Muscle of leg (tissue), 3 donors: ENCODE measurements at regions not wholly inside any gene's neighbourhood (a gene's known extent, or its start where the extent isn't known, plus 50 kb on each side); places are given as distances from the start of the nearest gene placed in this dataset.
A peak's percentile ranks its signal among the peaks of the same experiment; 100 is the strongest.

ENCODE experiments used
- DNase-seq: peaks from one replicate; pipeline ENCODE4 v3.0.0; 2013
- H3K27ac ChIP-seq: one replicate; pipeline ENCODE4 v1.5.1; 2013; ENCODE audit warnings: mild to moderate bottlenecking, low read length, control low read depth
- H3K27me3 ChIP-seq: one replicate; pipeline ENCODE4 v1.6.1; 2013; ENCODE audit warnings: low read length; ENCODE audit not compliant: control insufficient read depth, insufficient read depth
- H3K36me3 ChIP-seq: one replicate; pipeline ENCODE4 v1.6.1; 2013; ENCODE audit warnings: low read length; ENCODE audit not compliant: control insufficient read depth, insufficient read depth
- H3K4me1 ChIP-seq: one replicate; pipeline ENCODE4 v1.6.1; 2013; ENCODE audit warnings: low read length; ENCODE audit not compliant: control insufficient read depth, insufficient read depth
- H3K4me3 ChIP-seq: one replicate; pipeline ENCODE4 v1.5.1; 2013; ENCODE audit warnings: low read length, control low read depth
- H3K9me3 ChIP-seq: replicated peaks from 2 replicates; pipeline ENCODE4 v1.6.1; 2013; ENCODE audit warnings: low read depth, low read length; ENCODE audit not compliant: control insufficient read depth
- WGBS: methylation state at CpG from one replicate; pipeline ENCODE4 v1.1.5; 2013; ENCODE audit warnings: missing lambda C conversion rate; ENCODE audit not compliant: insufficient coverage; 5-methylcytosine and 5-hydroxymethylcytosine counted together

DNA sequence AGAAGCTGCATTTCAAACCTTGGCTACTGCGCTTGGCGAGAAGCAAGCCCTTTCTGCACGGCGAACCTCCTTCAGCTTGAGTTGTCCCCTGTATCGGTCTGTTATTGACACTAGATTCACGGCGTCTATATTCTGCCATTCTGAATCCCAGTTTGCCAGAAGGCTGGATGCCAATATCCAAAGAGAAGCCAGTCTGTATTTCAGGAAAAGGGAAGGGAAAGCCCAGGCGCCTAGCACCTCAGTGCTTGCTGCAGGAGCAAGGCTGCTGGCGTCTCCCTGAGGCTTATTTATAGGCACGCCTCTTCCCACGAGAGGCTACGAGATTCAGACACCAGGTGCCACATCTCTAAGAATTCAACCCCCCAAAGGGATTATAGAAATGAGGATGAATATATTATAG, 89.6 kb upstream of the CDH4 start:
- no peaks in the 10 kb centered on the region for H3K27me3 ChIP-seq
- no peak for DNase-seq

DNA sequence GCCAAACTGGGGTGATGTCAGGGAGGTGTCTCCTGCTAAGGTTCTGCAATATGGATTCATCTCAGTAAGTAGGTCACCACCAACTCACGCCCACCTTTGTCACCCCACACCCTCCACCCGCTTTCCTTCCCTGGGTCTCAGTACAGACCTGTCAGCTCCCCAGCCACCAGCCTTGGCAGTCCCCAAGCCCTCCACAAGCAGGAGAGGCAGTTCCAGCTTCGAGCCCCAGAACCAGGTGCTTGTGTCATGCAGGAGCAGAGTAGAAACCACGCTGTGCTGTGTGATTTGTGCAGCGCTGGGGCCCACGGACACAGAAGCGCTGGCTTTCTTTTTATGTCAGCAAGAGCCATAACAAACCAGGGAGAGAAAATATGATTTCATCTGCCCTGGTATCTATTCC, 89.0 kb upstream of the CDH4 start:
- Histone ChIP-seq H3K27me3 (no peaks in the 10 kb centered on the region), H3K4me3 (no peak overlapping the region), H3K36me3 (no peaks in the 10 kb centered on the region), H3K4me1 (no peaks in the 10 kb centered on the region), H3K9me3 (no peaks in the 10 kb centered on the region), H3K27ac (no peak overlapping the region)
- WGBS: 65% methylated on average over 7 of the region's 7 CpGs
- no peak for DNase-seq

More for the DNA sequence above, 89.6 kb upstream of the CDH4 start:
- H3K36me3 ChIP-seq: no peaks in the 10 kb centered on the region
- no peak overlapping the region for H3K27ac ChIP-seq
- no peaks in the 10 kb centered on the region for H3K9me3 ChIP-seq
- no peak overlapping the region for H3K4me3 ChIP-seq
- no peaks in the 10 kb centered on the region for H3K4me1 ChIP-seq
- 88% methylated on average over 7 of the region's 12 CpGs for WGBS

- Histone ChIP-seq H3K9me3 (no peaks in the 10 kb centered on the region), H3K27ac (no peak overlapping the region), H3K36me3 (no peaks in the 10 kb centered on the region), H3K4me3 (no peak overlapping the region), H3K4me1 (no peaks in the 10 kb centered on the region), H3K27me3 (no peaks in the 10 kb centered on the region)
- DNase-seq: peak; percentile 16
- WGBS: 52% methylated on average over 2 of the region's 3 CpGs
Observed at GRCh38 chr20:61166324-61166723, 85.7 kb upstream of the CDH4 start.

DNA sequence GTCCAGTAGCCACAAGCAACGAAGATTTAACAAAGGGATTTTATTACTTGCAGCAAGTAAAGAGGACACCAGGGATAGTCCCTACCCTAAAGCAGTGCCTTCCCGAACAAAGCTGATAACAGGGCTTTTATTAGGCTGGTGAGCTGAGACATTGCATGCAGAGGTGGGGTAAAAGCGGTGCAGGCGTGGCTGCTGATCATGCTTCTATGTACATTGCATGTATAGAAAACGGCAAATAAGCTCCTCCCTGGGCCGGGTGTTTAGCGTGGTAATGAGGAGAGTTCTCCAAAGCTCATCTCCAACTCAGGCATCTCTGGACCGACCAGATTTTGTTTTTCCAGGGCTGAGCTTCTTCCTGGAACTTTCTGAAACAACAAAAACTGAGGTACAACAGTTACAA, 83.5 kb upstream of the CDH4 start:
- H3K36me3 ChIP-seq: no peaks in the 10 kb centered on the region
- no peaks in the 10 kb centered on the region for H3K27me3 ChIP-seq
- H3K4me1 ChIP-seq: no peaks in the 10 kb centered on the region
- no peaks in the 10 kb centered on the region for H3K9me3 ChIP-seq
- H3K27ac ChIP-seq: no peak overlapping the region
- 61% methylated on average over 7 of the region's 8 CpGs for WGBS
- DNase-seq: no peak
- H3K4me3 ChIP-seq: no peak overlapping the region

- Histone ChIP-seq H3K4me1 (peaks cover 2% of the 10 kb centered on the region), H3K27ac (no peak overlapping the region), H3K9me3 (no peaks in the 10 kb centered on the region), H3K27me3 (no peaks in the 10 kb centered on the region), H3K4me3 (no peak overlapping the region), H3K36me3 (no peaks in the 10 kb centered on the region)
- WGBS: 60% methylated on average over 6 of the region's 8 CpGs
- no peak for DNase-seq
Observed at GRCh38 chr20:61169874-61170273, 82.2 kb upstream of the CDH4 start.

GRCh38 chr20:61170496-61171320, 81.4 kb upstream of the CDH4 start:
- H3K27me3 ChIP-seq: no peaks in the 10 kb centered on the region
- H3K27ac ChIP-seq: no peak overlapping the region
- H3K4me1 ChIP-seq: peaks cover 2% of the 10 kb centered on the region
- H3K36me3 ChIP-seq: no peaks in the 10 kb centered on the region
- no peak for DNase-seq
- H3K9me3 ChIP-seq: no peaks in the 10 kb centered on the region
- H3K4me3 ChIP-seq: no peak overlapping the region
- WGBS: 56% methylated on average over 8 of the region's 11 CpGs

DNA sequence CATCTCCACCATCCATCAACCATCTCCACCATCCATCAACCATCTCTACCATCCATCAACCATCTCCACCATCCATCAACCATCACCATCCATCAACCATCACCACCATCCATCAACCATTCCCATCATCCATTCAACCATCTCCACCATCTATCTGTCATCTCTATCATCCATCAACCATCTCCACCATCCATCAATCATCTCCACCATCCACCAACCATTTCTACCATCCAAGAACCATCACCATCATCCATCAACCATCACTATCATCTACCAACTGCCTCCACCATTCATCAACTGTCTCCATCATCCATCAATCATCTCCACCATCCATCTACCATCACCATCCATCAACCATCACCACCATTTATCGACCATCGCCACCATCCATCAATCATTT, 78.8 kb upstream of the CDH4 start:
- DNase-seq: no peak
- Histone ChIP-seq H3K4me1 (peaks cover 2% of the 10 kb centered on the region), H3K4me3 (no peak overlapping the region), H3K27ac (no peak overlapping the region), H3K36me3 (no peaks in the 10 kb centered on the region), H3K27me3 (no peaks in the 10 kb centered on the region), H3K9me3 (no peaks in the 10 kb centered on the region)
- 92% methylated on average over 2 of the region's 2 CpGs for WGBS

DNA sequence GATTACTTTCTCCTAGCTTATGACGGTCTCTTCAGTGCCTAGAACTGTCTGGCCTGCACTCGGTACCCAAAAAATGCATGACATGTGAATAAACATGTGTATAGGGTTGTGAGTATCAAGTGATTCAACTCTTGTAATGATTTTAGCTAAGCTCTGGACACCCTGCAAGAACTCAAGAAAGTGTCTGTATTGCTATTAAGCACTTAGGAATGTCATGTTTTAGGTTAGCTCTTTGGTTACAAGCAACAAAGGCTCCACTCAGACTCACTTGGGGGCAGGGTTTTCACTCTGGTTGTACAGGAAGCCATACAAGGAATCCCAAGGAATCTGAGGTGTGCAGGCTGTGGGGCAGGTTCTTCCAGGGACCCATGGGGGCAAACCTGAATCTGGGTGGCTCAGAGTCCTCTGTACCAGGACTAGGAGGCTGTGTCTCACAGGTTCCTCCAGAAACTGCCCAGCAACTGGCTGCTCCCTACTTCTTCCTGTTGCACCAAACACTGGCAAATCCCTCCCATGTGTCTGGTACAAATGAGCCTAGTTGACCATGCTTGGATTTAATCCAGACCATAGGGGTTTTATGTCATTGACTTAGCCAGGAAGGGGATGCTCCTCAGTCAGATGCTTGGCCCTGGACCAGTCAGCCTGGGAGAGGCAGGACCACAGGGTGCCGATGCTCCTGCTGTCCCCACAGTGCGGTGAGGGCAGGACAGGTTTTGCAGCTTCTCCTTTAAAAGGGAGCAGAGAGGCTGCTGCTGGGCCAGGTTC, 77.9 kb upstream of the CDH4 start:
- WGBS: 91% methylated on average over 4 of the region's 4 CpGs
- no peaks in the 10 kb centered on the region for H3K9me3 ChIP-seq
- H3K4me3 ChIP-seq: no peak overlapping the region
- no peak overlapping the region for H3K27ac ChIP-seq
- no peaks in the 10 kb centered on the region for H3K36me3 ChIP-seq
- peaks cover 2% of the 10 kb centered on the region for H3K4me1 ChIP-seq
- peaks cover 3% of the 10 kb centered on the region for H3K27me3 ChIP-seq
- DNase-seq: no peak

DNA sequence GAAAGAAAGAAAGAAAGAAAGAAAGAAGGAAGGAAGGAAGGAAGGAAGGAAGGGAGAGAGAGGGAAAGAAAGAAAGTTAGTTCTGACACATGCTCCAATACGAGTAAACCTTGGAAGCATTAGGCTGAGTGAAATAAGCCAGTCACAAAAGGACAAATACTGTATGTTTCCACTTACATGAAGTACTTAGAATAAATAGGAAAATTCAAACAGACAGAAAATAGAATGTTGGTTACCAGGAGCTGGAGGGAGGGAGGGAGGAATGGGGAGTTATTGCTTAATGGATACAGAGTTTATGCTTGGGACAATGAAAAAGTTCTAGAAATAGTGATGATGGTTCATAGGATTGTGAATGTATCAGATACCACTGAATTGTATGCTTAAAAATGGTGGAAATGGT, 75.2 kb upstream of the CDH4 start:
- H3K4me1 ChIP-seq: peaks cover 2% of the 10 kb centered on the region
- no CpG with 5 or more reads among the region's 1 CpG for WGBS
- no peak overlapping the region for H3K27ac ChIP-seq
- peaks cover 3% of the 10 kb centered on the region for H3K27me3 ChIP-seq
- DNase-seq: no peak
- H3K36me3 ChIP-seq: no peaks in the 10 kb centered on the region
- no peak overlapping the region for H3K4me3 ChIP-seq
- no peaks in the 10 kb centered on the region for H3K9me3 ChIP-seq

GRCh38 chr20:61178551-61179071, 73.5 kb upstream of the CDH4 start:
- no peak for DNase-seq
- Histone ChIP-seq H3K27me3 (peaks cover 3% of the 10 kb centered on the region), H3K27ac (no peak overlapping the region), H3K4me1 (peaks cover 2% of the 10 kb centered on the region), H3K36me3 (no peaks in the 10 kb centered on the region), H3K4me3 (no peak overlapping the region), H3K9me3 (no peaks in the 10 kb centered on the region)
- WGBS: 11% methylated on average over 4 of the region's 6 CpGs
